CD4-positive, alpha-beta T cell (primary cell): ENCODE measurements at regions not wholly inside any gene's neighbourhood (a gene's known extent, or its start where the extent isn't known, plus 50 kb on each side); places are given as distances from the start of the nearest gene placed in this dataset.

Source experiments
- ATAC-seq: fragments of 200-7000 bp; cut with Tn5 transposase; one replicate; pipeline ENCODE4 v1.10.0; 2022; ENCODE audit warnings: mild to moderate bottlenecking; ENCODE audit not compliant: poor library complexity
- CTCF ChIA-PET: fragments of 350-600 bp; sonication (Branson Sonifier 250); formaldehyde crosslinking; loops from one replicate; lab custom pipeline; 2021; ENCODE audit warnings: antibody characterized with exemption, inconsistent platforms; lab: Charles Lee
- POLR2A ChIA-PET: fragments of 350-600 bp; sonication (Branson Sonifier 250); formaldehyde crosslinking; loops from one replicate; lab custom pipeline; 2021; ENCODE audit warnings: antibody characterized with exemption, inconsistent platforms; lab: Charles Lee
- DNase-seq, 14 experiments: peaks; one replicate each; pipeline ENCODE4 v3.0.0-alpha.2; 2013 to 2020; ENCODE audit warnings: mixed read lengths in 2 of 14
- H3K27ac ChIP-seq, 2 donors: one replicate each; pipeline versions ENCODE4 v1.5.1 to v1.7.0; 2013; ENCODE audit warnings: low read length in 2 of 2, low read depth in 1 of 2, mild to moderate bottlenecking in 1 of 2
- H3K27me3 ChIP-seq, 2 experiments: 1 replicate in 1 of 2; 2 replicates in 1 of 2; pipeline versions ENCODE4 v1.6.1 to v1.7.0; 2013; ENCODE audit warnings: low read length in 2 of 2, control low read depth in 1 of 2, mild to moderate bottlenecking in 1 of 2, moderate library complexity in 1 of 2; ENCODE audit not compliant: insufficient read depth in 2 of 2, control insufficient read depth in 1 of 2
- H3K36me3 ChIP-seq: one replicate; pipeline ENCODE4 v1.6.1; 2013; ENCODE audit warnings: low read length, control low read depth; ENCODE audit not compliant: insufficient read depth
- H3K4me1 ChIP-seq: one replicate; pipeline ENCODE4 v1.6.1; 2013; ENCODE audit warnings: low read length, control low read depth; ENCODE audit not compliant: insufficient read depth
- H3K4me3 ChIP-seq: one replicate; pipeline ENCODE4 v1.5.1; 2013; ENCODE audit warnings: mild to moderate bottlenecking, low read length, moderate library complexity
- H3K9me3 ChIP-seq, 2 experiments: 1 replicate in 1 of 2; 2 replicates in 1 of 2; pipeline versions ENCODE4 v1.6.1 to v1.7.0; 2013; ENCODE audit warnings: low read length in 2 of 2, mild to moderate bottlenecking in 2 of 2, control low read depth in 1 of 2, moderate library complexity in 1 of 2; ENCODE audit not compliant: control insufficient read depth in 1 of 2, insufficient read depth in 1 of 2
- H3K27ac Mint-ChIP-seq: one replicate; pipeline ENCODE4 v1.8.0; 2020; ENCODE audit warnings: mixed read lengths
- H3K27me3 Mint-ChIP-seq: one replicate; pipeline ENCODE4 v1.8.0; 2021; ENCODE audit warnings: mixed read lengths
- H3K36me3 Mint-ChIP-seq: one replicate; pipeline ENCODE4 v1.8.0; 2021; ENCODE audit warnings: low read depth, mixed read lengths
- H3K4me1 Mint-ChIP-seq: one replicate; pipeline ENCODE4 v1.8.0; 2021; ENCODE audit warnings: low read depth, mixed read lengths
- H3K4me3 Mint-ChIP-seq: one replicate; pipeline ENCODE4 v1.8.0; 2020; ENCODE audit warnings: mild to moderate bottlenecking, mixed read lengths
- H3K9me3 Mint-ChIP-seq: one replicate; pipeline ENCODE4 v1.8.0; 2020; ENCODE audit warnings: mixed read lengths
- intact Hi-C, 2 experiments: fragments of 100-400 bp; cut with DNase I in 1 of 2; cut with micrococcal nuclease in 1 of 2; formaldehyde crosslinking; loops; one replicate each; pipeline versions ENCODE4 v1.15.1 to v1.9.0; 2023 to 2025; cut with DNase I, micrococcal nuclease
- TF ChIP-seq, protein P1 (sequence below): fragments of 200-600 bp; IDR thresholded peaks from one replicate; pipeline ENCODE4 v1.8.0; 2022; ENCODE audit warnings: antibody characterized with exemption, mild to moderate bottlenecking

- no peaks in the 10 kb centered on the region for H3K27me3 ChIP-seq
- peaks cover 5 to 7% of the 10 kb centered on the region in 2 experiments for H3K9me3 ChIP-seq
- H3K4me1 ChIP-seq: no peaks in the 10 kb centered on the region
- Mint-ChIP-seq H3K4me3 (no peak overlapping the region), H3K4me1 (no peaks in the 10 kb centered on the region), H3K9me3 (no peaks in the 10 kb centered on the region), H3K27me3 (no peaks in the 10 kb centered on the region), H3K36me3 (no peaks in the 10 kb centered on the region), H3K27ac (no peak overlapping the region)
- CTCF ChIA-PET: no interaction called here
- POLR2A ChIA-PET: no interaction called here
- ATAC-seq (no peak), DNase-seq (no peak)
- TF ChIP-seq, protein P1, sequence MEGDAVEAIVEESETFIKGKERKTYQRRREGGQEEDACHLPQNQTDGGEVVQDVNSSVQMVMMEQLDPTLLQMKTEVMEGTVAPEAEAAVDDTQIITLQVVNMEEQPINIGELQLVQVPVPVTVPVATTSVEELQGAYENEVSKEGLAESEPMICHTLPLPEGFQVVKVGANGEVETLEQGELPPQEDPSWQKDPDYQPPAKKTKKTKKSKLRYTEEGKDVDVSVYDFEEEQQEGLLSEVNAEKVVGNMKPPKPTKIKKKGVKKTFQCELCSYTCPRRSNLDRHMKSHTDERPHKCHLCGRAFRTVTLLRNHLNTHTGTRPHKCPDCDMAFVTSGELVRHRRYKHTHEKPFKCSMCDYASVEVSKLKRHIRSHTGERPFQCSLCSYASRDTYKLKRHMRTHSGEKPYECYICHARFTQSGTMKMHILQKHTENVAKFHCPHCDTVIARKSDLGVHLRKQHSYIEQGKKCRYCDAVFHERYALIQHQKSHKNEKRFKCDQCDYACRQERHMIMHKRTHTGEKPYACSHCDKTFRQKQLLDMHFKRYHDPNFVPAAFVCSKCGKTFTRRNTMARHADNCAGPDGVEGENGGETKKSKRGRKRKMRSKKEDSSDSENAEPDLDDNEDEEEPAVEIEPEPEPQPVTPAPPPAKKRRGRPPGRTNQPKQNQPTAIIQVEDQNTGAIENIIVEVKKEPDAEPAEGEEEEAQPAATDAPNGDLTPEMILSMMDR: no peak
- intact Hi-C loops: no loop called here
- no peak overlapping the region for H3K4me3 ChIP-seq
- no peaks in the 10 kb centered on the region for H3K36me3 ChIP-seq
- H3K27ac ChIP-seq: no peak overlapping the region
These were observed 1816.3 kb upstream of the TENM3 start for GRCh38 chr4:180426938-180427337.

DNA sequence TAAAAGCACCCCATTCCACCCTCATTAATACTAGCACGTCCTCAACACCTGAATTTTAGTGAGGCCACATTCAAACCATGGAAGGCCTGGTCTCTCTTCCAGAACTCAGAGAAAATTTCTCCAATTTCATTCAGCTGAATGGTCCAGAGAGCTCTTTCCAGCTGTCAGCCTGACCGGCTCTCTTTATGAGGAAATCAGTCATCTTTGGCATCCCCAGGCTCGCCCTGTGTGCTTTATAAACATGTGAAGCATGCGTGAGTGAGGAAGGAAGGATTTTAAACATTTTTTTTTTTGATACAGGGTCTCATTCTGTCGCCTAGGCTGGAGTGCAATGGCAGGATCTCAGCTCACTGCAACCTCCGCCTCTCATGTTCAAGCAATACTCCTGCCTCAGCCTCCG, 1812.9 kb upstream of the TENM3 start:
- H3K4me3 ChIP-seq: no peak overlapping the region
- intact Hi-C loops: no loop called here
- ChIA-PET POLR2A (no interaction called here), CTCF (no interaction called here)
- no peaks in the 10 kb centered on the region for H3K4me1 Mint-ChIP-seq
- no peaks in the 10 kb centered on the region for H3K9me3 Mint-ChIP-seq
- H3K27me3 ChIP-seq: no peaks in the 10 kb centered on the region
- peaks cover 7 to 9% of the 10 kb centered on the region in 2 experiments for H3K9me3 ChIP-seq
- no peak overlapping the region for H3K27ac ChIP-seq
- no peaks in the 10 kb centered on the region for H3K27me3 Mint-ChIP-seq
- no peaks in the 10 kb centered on the region for H3K4me1 ChIP-seq
- H3K36me3 Mint-ChIP-seq: no peaks in the 10 kb centered on the region
- DNase-seq (no peak), ATAC-seq (no peak)
- H3K36me3 ChIP-seq: no peaks in the 10 kb centered on the region
- no peak overlapping the region for H3K27ac Mint-ChIP-seq
- TF ChIP-seq, protein P1: no peak
- H3K4me3 Mint-ChIP-seq: no peak overlapping the region

DNA sequence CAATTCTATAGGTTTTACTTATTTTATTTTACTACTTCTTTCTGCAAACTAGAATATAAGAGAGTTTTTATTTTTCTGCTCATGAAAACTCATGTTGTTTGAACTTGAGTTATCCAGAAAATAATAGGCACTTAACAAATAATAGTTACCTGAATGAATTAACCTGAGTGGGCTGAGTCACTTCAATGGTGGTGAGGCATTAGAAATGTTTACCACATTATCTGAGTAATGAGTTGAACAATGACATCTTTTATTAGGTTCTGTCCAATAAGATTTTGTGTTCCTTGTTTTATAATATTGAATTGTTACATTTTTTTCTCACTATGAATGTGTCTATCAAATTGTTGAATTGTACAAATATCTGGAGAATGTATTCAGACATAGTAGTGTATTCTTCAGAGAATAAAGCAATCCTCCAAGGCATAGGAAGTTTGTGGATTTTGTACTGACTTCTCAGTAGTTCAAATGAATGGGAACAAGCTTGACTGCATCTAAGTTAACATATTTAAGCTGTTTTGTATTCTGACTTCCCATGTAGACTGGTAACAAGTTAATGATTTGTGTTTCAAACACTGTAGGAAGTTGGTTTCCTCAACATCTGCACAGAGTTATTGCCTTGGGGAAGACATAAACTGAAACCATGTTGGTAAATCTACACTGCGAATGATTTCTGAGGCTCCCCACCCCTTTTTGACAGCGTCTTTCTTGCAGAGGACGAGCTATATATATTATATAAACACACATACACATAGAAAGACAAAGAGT, 1808.9 kb upstream of the TENM3 start:
- TF ChIP-seq, protein P1: no peak

More for the DNA sequence above, 1808.9 kb upstream of the TENM3 start:
- CTCF ChIA-PET: no interaction called here
- Mint-ChIP-seq H3K9me3 (peaks cover 4% of the 10 kb centered on the region), H3K4me1 (peaks cover 7% of the 10 kb centered on the region), H3K36me3 (no peaks in the 10 kb centered on the region), H3K4me3 (no peak overlapping the region), H3K27ac (no peak overlapping the region), H3K27me3 (no peaks in the 10 kb centered on the region)
- Histone ChIP-seq H3K9me3 (peaks cover 7 to 16% of the 10 kb centered on the region in 2 experiments), H3K4me1 (no peaks in the 10 kb centered on the region), H3K27ac (no peak overlapping the region), H3K27me3 (no peaks in the 10 kb centered on the region), H3K36me3 (no peaks in the 10 kb centered on the region), H3K4me3 (no peak overlapping the region)
- ATAC-seq (no peak), DNase-seq (no peak)
- POLR2A ChIA-PET: no interaction called here
- intact Hi-C loops: no loop called here
